Gastroesophageal sphincter (tissue), 2 donors: ENCODE measurements at regions not wholly inside any gene's neighbourhood (a gene's known extent, or its start where the extent isn't known, plus 50 kb on each side); places are given as distances from the start of the nearest gene placed in this dataset.

ENCODE experiments used
- POLR2A ChIP-seq, 2 donors: fragments of 450-650 bp; IDR thresholded peaks; one replicate each; pipeline ENCODE4 v1.6.1; 2017; ENCODE audit warnings: antibody characterized with exemption in 2 of 2, mild to moderate bottlenecking in 2 of 2, moderate library complexity in 1 of 2
- POLR2AphosphoS5 ChIP-seq: sonication (generic); formaldehyde crosslinking; IDR thresholded peaks from one replicate; pipeline ENCODE4 v1.6.1; 2017; ENCODE audit warnings: antibody characterized with exemption

- TF ChIP-seq POLR2AphosphoS5 = no peak
- TF ChIP-seq POLR2A (IDR thresholded peaks at IDR 0.05) = no peak
Measured at GRCh38 chr9:85108229-85108628, 438.7 kb downstream of the NTRK2 start.
